Jurkat, Clone E6-1 (cell line): ENCODE measurements at regions not wholly inside any gene's neighbourhood (a gene's known extent, or its start where the extent isn't known, plus 50 kb on each side); places are given as distances from the start of the nearest gene placed in this dataset.
"Not testable (repeated sequence)": the region's sequence is repeated elsewhere in the genome, so short reads cannot be mapped to it uniquely, and the experiment has no call there.

ENCODE experiments used
- DNase-seq: peaks from one replicate; pipeline ENCODE4 v3.0.0-alpha.2; 2011; ENCODE audit warnings: low read depth, low spot score
- H3K4me3 ChIP-seq: 2 replicates; pipeline ENCODE4 v1.5.1; 2011; ENCODE audit warnings: mild to moderate bottlenecking, low read length, control low read depth, moderate library complexity

DNA sequence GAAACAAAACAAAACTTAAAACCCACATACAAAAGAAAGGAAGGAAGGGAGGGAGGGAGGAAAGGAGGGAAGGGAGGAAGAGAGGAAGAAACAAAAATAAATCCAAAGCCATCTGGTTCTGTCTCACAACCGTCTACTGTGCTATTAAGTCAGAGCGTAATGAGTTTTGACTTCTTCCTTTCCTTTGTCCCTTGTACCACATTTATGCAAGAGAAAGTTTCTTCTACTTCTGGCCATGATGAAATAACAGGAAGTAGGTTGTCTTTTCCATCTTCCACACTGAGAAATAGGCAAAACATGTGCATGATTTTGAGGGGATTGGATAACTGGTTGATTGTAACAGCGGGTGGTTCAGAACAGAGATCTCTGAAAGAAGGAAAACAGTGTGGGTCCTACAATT is 121.4 kb downstream of the CTAGE1 start:
- DNase-seq, result no peak
- H3K4me3 ChIP-seq, result no peak overlapping the region

- no peak overlapping the region for H3K4me3 ChIP-seq
- DNase-seq, result no peak
Measured at GRCh38 chr18:22293417-22293816, 124.0 kb downstream of the GATA6 start.

- DNase-seq, result no peak
- no peak overlapping the region for H3K4me3 ChIP-seq
Measured at GRCh38 chr18:22290004-22290403, 120.6 kb downstream of the GATA6 start.

GRCh38 chr18:22286585-22286984 is 117.2 kb downstream of the GATA6 start:
- DNase-seq, result no peak
- H3K4me3 ChIP-seq, result no peak overlapping the region

- DNase-seq, result no peak
- H3K4me3 ChIP-seq, result no peak overlapping the region
Measured at GRCh38 chr18:22285361-22286140, 116.2 kb downstream of the GATA6 start.

- no peak for DNase-seq
- no peak overlapping the region for H3K4me3 ChIP-seq
Measured at GRCh38 chr18:22284581-22285360, 115.4 kb downstream of the GATA6 start.

- not testable (repeated sequence) for DNase-seq, H3K4me3 ChIP-seq
Measured at GRCh38 chr18:22283855-22284254, 114.5 kb downstream of the GATA6 start.

GRCh38 chr18:22283397-22283796 is 114.0 kb downstream of the GATA6 start:
- H3K4me3 ChIP-seq, result no peak overlapping the region
- no peak for DNase-seq

DNA sequence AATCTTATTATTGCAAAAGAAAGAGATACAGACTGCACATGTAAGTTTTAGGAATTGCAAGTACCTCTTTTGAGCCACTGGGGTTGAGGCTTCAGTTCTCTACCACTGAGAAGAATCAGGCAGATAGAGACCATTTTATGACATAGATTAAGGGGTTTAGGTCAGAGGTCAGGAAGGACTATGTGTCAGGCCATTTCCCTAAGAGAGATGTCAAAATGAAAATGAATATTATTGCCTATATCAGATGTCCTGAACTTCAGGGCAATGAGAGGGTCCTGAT is 113.7 kb downstream of the GATA6 start:
- DNase-seq, result no peak
- H3K4me3 ChIP-seq, result no peak overlapping the region

DNA sequence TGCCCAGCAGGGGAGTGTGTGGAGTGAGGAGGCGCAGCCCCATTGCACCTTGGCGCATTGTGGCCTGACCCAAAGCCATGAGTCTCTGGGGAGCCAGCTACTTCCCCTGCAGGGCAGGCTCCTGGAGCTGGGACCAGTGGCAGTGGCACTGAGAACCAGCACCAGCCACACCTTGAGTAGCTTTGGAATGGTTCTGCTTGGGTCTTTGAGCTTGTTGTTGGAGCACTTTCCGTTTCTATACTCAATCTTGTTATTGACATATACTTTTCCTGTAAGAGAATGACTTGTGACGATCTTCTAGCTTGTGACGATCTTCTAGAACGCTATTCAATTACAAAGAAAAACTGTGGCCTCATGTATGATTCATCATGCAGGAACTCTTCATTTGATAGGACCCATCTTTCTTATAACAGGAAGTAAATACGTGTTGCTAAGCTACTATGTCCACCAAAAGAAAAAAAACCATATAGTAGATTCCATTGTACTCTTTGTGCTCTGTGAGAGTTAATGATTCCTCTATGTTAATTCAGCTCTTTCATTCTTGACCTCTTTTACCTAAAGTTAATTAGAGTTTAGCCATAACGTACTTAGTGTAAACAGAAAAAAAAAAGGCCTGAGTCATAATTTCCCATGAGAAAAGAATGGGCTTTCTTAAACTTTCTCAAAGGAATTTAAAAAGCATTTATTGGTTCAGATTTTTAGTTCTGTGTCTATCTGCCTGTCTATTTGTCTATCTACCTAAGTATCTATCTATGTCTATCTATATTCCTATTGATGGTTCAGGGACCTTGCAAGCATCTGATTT is 113.1 kb downstream of the GATA6 start:
- H3K4me3 ChIP-seq, result no peak overlapping the region
- no peak for DNase-seq

DNA sequence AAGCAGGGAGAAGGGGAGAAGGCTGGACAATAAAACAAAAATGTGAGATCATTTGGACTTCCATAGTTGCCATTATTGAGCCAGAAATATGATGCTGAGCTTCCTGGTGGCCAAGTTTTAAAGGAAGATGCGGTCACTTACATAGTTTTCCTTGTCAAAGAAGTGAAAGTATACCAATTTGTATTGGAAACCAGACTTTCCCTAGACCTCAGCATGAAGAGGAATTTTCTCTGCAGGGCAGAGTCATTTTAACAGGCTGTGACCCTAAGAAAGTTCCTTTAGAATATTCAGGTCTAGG is 111.0 kb downstream of the GATA6 start:
- no peak for DNase-seq
- H3K4me3 ChIP-seq, result no peak overlapping the region

DNA sequence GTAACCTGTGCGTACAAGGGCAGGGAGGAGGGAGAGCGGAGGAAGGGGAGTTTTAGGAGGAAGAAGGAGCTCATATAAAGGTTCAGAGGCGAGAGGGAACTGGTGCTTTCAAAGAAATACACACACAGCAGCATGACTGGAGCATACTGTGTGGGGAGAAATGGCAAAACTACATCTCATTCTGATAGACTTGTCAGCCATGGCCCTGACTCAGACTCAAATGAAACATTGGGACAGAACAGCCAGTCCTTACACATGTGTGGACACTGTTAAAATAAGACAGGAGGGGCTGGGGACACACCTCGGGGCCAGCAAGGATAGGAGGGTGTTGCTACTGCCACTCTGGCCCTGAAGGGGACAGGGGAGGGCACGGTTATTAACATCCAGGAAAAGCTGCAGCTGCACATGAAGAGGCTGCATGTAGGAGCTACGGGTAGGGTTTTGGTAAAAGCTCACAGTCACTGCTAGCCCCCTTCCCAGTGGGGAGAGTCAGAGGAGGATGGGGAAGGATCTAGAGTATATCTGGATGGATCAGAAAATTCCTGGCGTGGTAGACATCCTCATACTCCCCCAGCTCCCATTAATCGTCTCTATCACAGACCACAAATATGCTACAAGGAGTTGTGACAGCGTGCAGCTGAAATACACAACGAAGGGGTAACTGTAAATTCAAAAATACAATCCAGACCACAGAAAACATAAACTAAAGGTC is 110.5 kb downstream of the GATA6 start:
- DNase-seq, result no peak
- no peak overlapping the region for H3K4me3 ChIP-seq

DNA sequence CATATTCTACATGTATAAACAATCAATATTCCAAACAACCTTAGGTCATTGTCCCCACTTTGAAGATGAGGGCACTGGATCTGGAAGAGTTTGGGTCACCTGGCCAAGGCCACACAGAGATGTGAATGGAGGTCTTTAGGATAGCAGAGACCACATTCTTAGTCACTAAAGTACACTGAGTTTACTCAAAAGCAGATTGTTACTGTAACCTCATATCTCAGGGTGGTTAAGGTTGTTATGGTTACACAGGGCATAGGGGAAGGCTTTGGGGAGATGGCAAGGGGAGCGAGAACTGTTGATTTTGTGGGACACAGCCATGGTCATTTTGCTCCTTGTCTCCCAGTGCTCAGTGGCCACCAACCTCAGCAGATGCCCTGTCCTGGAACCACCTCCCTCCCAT is 109.4 kb downstream of the GATA6 start:
- DNase-seq, result no peak
- no peak overlapping the region for H3K4me3 ChIP-seq

DNA sequence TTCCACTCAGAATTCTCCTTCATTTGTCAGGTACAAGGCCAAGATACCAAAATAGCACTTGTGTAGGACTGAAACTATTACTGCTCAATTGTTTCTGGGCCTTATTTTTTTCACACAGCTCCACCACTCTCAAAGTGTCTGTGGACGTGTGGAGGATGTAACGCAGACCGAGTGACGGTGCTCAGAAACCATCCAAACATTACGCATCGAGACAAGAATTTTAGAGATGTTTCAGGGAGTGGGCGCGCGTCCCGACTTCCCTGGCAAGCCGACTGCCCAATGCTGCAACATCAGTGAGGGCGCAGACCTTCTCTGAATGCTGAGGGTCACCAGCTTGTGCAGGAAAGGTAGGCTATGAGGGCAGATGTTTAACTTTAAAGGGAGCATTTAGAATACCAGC is 108.4 kb downstream of the GATA6 start:
- no peak overlapping the region for H3K4me3 ChIP-seq
- DNase-seq, result no peak

DNA sequence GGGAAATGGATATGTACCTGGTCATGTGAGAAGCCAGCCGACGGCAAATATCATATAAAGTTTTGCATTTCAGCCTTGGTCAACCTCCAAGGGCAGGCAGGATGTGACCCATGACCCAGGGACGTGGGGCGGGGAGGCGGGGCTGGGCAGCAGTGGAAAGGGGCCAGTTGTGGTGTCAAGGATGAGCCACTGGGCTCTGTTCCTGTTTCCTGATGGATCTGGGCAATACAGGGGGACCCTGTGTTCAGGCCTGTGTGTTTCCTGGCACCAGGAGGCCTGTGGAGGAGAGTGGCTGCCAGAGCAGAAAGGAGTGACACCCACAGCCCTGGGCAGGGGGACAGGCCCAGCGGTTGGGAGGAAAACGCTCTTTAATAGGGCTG is 106.9 kb downstream of the GATA6 start:
- no peak overlapping the region for H3K4me3 ChIP-seq
- no peak for DNase-seq

DNA sequence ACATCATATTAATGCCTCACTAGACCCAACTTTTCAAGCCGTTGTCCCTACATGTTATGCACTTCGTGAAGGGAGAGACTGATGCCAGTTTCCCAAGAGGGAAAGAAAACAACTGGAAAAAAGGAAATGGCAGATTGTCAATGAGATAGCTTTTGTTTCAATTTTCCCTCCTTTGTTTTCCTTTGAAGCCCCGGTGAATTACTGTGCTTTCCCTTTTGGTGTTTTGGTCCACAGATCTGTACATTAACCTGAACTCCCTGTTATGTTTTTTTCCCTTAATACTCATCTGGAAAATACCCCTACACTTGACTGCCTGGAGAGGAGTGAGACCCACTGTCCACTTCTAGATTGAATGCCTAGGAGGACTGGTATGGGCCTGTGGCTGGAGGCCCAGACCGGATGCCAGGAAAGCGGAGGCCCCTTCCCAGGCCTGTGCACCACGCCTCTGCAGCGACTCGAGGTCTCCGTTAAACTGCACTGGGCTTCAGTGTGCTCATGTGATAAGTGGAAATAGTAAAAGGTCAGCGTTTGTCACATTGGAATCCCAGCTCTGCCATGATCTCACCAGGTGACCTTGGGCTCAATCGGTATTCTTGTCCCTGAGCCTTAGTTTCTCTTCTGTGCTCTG is 106.4 kb downstream of the GATA6 start:
- no peak overlapping the region for H3K4me3 ChIP-seq
- no peak for DNase-seq

- DNase-seq, result no peak
Measured at GRCh38 chr18:22273101-22274039, 104.0 kb downstream of the GATA6 start.

GRCh38 chr18:22272242-22272641 is 102.9 kb downstream of the GATA6 start:
- DNase-seq, result no peak
- H3K4me3 ChIP-seq, result no peak overlapping the region

More at GRCh38 chr18:22273101-22274039, 104.0 kb downstream of the GATA6 start:
- H3K4me3 ChIP-seq, result no peak overlapping the region
